ENCODE measurements at regions not wholly inside any gene's neighbourhood (a gene's known extent, or its start where the extent isn't known, plus 50 kb on each side); places are given as distances from the start of the nearest gene placed in this dataset.

- DNase-seq: no peak
These were observed 84.7 kb upstream of the BARX2 start for GRCh38 chr11:129290966-129291365.

- no peak for DNase-seq
These were observed 86.2 kb upstream of the BARX2 start for GRCh38 chr11:129289350-129290040.

GRCh38 chr11:129287920-129288319 is 87.7 kb upstream of the BARX2 start:
- DNase-seq: no peak

- DNase-seq: peak; percentile 89
These were observed 88.8 kb upstream of the BARX2 start for GRCh38 chr11:129286813-129287212.

- no peak for DNase-seq
These were observed 90.3 kb upstream of the BARX2 start for GRCh38 chr11:129285402-129285786.

- no peak for DNase-seq
These were observed 91.0 kb upstream of the ARHGAP32 start for GRCh38 chr11:129283141-129283540.

GRCh38 chr11:129282634-129283033 is 90.5 kb upstream of the ARHGAP32 start:
- DNase-seq: no peak

- DNase-seq: no peak
These were observed 89.6 kb upstream of the ARHGAP32 start for GRCh38 chr11:129281471-129282415.

- peak; percentile 51 for DNase-seq
These were observed 88.1 kb upstream of the ARHGAP32 start for GRCh38 chr11:129280027-129280811.

- peak; percentile 91 for DNase-seq
These were observed 87.4 kb upstream of the ARHGAP32 start for GRCh38 chr11:129279326-129280026.

- no peak for DNase-seq
These were observed 86.6 kb upstream of the ARHGAP32 start for GRCh38 chr11:129278586-129279319.

GRCh38 chr11:129277198-129277843 is 85.2 kb upstream of the ARHGAP32 start:
- no peak for DNase-seq

- DNase-seq: no peak
These were observed 83.7 kb upstream of the ARHGAP32 start for GRCh38 chr11:129275828-129276227.

- DNase-seq: no peak
These were observed 82.0 kb upstream of the ARHGAP32 start for GRCh38 chr11:129273944-129274711.

- no peak for DNase-seq
These were observed 81.2 kb upstream of the ARHGAP32 start for GRCh38 chr11:129273322-129273721.

GRCh38 chr11:129271030-129271429 is 78.9 kb upstream of the ARHGAP32 start:
- DNase-seq: no peak

GRCh38 chr11:129270446-129270845 is 78.3 kb upstream of the ARHGAP32 start:
- no peak for DNase-seq

GRCh38 chr11:129268371-129268770 is 76.2 kb upstream of the ARHGAP32 start:
- no peak for DNase-seq

GRCh38 chr11:129267716-129268115 is 75.6 kb upstream of the ARHGAP32 start:
- DNase-seq: no peak

- no peak for DNase-seq
These were observed 74.4 kb upstream of the ARHGAP32 start for GRCh38 chr11:129266536-129266935.

Measured in NCI-H1092 (cell line).